GM18508 (cell line): ENCODE measurements at regions not wholly inside any gene's neighbourhood (a gene's known extent, or its start where the extent isn't known, plus 50 kb on each side); places are given as distances from the start of the nearest gene placed in this dataset.
"Not testable (repeated sequence)": the region's sequence is repeated elsewhere in the genome, so short reads cannot be mapped to it uniquely, and the experiment has no call there.

Experiments used
- ATAC-seq: cut with Tn5 transposase; IDR thresholded peaks from one replicate; pipeline ENCODE4 v1.9.1; 2021; ENCODE audit warnings: moderate number of reproducible peaks; ENCODE audit not compliant: insufficient read depth, unreplicated experiment

DNA sequence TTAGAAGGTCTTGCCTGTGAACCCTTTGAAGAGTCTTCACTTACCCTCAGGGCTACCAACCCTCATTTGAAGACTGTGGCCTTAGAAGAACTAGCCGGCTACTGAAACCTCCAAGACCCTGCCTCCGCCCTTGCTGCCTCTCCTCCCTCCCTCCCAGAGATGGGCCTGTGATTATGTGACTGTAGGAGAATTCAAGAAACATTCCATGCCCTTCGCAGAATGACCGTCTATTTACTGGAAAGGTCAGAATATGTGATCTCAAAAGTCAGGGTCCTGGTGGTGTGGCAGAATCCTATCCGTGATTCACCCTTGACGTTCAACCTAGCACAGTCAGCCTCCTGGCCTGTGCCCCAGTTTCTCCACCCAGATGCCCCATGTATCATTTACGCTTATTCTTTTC is 109.6 kb downstream of the CTNND1 start:
- no peak for ATAC-seq

DNA sequence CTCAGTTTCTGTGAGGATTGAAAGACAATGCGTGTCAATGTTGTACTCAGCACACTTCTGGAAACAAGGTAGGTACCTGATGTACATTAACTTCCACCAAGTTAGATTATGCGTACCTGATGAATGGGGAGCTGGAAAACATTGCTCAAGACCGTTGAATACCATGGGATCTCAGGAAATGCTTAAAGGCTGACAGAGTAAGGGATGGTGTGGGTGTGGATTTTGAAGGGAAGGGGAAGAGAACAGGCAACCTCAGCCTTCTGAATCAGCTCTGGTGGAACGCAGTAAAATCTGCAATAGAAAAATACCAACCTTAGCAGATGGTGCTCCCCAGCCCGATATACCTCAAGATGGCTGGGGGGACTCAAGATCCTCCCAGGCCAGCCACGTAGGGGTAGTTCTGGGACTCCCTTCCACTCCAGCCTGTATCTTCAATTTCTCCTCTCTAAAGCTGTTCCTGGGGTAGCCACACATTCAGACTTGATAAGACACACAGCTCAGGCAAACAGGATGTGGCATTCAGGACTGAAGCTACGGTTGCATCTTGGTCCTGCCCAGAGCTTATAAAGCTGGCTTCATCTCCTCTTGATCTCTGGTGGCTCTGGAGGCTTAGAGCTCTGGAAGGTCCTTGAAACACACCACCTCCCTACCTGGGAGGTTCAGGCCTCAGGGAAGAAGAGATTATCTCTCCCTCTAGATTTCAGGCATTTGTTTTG is 111.8 kb downstream of the CTNND1 start:
- ATAC-seq = no peak

DNA sequence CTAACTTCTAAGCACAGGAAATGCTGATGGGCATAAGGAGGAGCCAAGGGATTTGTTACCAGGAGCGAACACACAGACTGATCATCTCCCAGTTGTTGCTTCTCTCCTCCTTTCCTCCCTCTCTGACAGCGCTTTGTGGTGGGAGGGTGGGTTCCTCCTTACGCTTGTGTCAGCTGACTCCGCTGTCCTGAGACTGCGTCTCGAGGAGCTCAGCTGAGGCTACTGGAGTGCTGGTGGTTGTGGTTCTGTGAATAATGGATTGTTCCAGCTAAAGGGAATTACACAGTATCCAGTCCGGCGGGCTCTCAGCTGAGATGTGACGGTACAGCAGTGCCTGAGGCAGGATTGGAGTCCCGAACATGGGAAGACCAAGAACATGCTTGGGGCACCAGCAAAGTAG is 113.4 kb downstream of the CTNND1 start:
- ATAC-seq = no peak

- no peak for ATAC-seq
These were observed 120.0 kb downstream of the CTNND1 start for GRCh38 chr11:57881647-57882046.

GRCh38 chr11:57883630-57884029 is 122.0 kb downstream of the CTNND1 start:
- ATAC-seq = no peak

DNA sequence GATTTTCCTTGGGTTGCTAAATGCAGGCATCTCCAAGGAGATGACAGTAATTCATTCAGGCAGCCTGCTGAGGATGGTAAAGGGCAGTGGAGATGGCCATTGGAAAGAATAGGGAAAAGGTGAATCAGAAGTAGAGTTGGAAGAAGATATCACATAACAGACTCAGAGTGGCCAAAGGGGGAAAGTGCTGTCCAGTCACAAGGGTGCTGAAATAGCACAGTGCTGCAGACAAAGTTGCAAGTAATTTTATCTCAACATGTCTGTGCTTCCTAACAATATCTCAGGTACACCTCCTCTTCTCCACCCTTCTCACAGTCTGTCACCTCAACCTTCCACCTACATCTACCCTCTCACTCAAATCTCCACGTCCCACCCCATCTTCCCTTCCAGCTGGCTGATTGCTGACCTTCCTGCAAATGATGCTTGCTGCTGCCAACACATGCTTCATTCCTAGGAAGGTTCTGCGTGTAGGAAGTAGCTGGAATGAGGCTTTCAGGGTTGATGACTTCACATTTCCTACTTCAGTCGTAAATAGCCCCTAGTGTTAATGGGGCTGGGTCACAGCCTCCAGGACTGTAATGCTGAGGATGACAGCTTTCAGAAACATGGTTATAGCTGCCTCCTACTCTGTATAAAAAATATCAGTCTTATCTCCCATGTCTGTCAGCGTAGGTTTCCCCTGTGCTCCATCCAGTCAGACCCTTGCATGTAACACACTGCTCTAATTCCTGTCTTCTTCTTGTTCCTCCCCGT is 123.9 kb downstream of the CTNND1 start:
- no peak for ATAC-seq

- ATAC-seq = no peak
These were observed 126.8 kb downstream of the CTNND1 start for GRCh38 chr11:57888386-57888785.

- no peak for ATAC-seq
These were observed 128.9 kb downstream of the CTNND1 start for GRCh38 chr11:57890521-57890920.

- ATAC-seq = not testable (repeated sequence)
These were observed 130.5 kb upstream of the OR9Q1 start for GRCh38 chr11:57893200-57893599.

GRCh38 chr11:57896361-57897145 is 127.1 kb upstream of the OR9Q1 start:
- no peak for ATAC-seq

GRCh38 chr11:57899378-57899777 is 124.3 kb upstream of the OR9Q1 start:
- ATAC-seq = no peak

DNA sequence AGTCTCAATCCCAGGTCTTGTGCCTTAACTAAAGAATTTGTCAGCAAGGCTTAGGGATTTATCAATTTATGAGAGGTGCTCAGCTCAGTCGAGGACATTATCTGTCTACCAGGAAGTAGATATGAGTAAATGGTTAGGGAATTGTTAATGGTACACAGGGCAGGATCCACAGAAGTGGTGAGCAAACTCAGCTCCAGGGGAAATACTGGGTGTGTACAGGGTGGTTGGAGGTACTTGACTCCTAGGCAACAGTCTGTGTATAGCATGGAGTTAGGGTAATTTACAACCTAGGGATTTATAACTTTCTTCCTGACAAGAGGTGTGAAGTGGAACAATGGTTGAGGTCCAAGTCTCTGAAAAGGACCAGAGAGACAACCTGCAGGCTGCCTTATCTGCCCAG is 123.4 kb upstream of the OR9Q1 start:
- no peak for ATAC-seq

- no peak for ATAC-seq
These were observed 122.4 kb upstream of the OR9Q1 start for GRCh38 chr11:57901278-57901677.

DNA sequence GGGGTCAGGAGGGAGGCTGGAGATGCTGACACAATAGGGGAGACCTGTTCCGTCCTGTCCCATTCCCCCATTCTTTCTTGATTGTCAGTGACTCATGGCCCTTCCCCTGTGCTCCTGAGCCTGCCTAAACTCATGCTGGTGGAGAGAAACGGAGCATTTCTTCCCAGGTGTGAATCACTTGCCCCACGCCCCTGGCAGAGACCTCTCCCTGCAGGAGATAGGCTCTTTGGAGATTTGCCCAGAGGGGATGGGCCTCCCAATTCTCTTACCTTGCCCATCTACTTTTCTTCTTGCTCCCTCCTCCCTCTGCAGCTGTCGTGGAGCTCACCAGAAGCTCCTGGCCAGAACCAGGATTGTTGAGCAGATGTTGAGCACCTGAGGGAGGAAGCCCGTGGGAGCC is 121.9 kb upstream of the OR9Q1 start:
- no peak for ATAC-seq

DNA sequence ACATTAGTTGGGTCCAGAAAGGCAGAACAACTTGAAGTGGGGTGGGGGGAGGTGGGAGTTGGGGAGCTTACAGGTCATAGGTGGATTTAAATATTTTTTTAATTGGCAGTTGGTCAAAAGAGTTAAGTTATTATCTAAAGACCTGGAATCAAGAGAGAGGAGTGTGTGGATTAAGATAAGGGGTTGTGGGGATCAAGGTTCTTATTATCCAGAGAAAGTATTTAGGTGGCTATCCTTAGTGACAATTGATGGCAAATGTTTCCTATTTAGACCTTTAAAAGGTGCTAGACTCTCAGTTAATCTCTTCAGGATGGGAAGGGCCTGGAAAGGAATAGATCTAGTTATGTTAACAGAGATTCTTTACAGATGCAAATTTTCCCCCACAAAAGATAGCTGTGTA is 120.7 kb upstream of the OR9Q1 start:
- ATAC-seq = no peak

DNA sequence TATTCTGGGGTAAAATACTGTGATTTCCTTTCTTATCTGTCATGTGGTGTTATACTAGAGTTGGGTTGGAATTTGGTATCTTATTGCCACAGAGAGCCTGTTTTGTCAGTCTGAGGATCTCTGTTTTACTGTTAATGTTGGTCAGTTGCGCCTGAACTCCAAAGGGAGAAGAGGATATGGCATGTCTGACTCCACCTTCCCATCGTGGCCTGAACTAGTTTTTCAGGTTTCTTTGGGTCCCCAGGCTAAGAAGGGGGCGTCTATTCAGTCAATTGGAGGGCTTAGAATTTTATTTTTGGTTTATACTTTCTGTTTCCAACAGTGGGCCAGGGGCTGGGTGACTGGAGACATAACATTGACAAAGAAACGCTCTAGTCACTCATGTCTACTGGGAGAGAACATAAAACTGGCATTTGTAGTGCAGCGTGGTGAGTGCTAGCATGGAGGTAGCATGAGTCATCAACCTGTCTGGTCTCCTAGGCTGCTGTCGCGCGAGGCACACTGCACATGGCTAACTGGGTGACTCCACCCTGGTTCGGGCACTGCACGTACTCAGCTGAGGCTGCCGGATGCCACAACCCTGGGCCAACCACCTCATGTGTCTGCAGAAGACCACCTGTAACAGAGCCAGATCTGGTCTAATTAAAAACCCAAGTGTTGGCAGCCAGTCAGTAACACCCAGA is 120.1 kb upstream of the OR9Q1 start:
- ATAC-seq = peak; percentile 93

DNA sequence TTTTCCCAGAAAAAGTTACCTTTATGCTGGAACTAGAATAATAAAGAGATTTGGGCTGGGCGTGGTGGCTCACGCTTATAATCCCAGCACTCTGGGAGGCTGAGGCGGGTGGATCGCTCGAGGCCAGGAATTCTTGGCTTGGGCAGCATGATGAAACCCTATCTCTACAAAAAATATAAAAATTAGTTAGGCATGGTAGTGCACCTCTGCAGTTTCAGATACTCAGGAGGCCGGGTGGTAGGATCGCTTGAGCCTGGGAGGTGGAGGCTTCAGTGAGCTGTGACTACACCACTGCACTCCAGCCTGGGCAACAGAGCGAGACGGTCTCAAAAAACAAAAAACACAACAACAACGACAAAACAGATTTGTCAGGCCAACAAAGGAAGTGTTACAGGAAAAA is 119.3 kb upstream of the OR9Q1 start:
- no peak for ATAC-seq

GRCh38 chr11:57905439-57905838 is 118.2 kb upstream of the OR9Q1 start:
- no peak for ATAC-seq

DNA sequence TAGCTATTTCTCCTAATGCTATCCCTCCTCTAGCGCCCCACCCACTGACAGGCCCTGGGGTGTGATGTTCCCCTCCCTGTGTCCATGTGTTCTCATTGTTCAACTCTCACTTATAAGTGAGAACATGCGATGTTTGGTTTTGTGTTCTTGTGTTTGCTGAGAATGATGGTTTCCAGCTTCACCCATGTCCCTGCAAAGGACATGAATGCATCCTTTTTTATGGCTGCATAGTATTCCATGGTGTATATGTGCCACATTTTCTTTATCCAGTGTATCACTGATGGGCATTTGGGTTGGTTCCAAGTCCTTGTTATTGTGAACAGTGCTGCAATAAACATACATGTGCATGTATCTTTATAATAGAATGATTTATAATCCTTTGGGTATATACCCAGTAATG is 115.3 kb upstream of the OR9Q1 start:
- not testable (repeated sequence) for ATAC-seq

DNA sequence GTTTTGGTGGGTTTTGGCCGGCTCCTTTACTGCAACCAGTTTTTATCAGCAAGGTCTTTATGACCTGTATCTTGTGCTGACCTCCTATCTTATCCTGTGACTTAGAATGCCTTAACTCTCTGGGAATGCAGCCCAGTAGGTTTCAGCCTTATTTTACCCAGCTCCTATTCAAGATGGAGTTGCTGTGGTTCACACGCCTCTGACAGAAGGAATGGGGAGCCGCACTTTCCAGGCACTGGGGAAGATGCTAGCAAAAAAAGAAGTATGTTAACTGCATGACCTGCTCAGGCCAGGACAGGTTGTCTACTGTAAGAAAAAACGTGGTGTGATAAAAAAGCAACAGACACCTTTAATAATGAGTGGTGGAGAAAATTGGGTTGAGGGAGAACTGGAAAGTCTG is 112.2 kb upstream of the OR9Q1 start:
- not testable (repeated sequence) for ATAC-seq
